ENCODE measurements at regions not wholly inside any gene's neighbourhood (a gene's known extent, or its start where the extent isn't known, plus 50 kb on each side); places are given as distances from the start of the nearest gene placed in this dataset.
A peak's percentile ranks its signal among the peaks of the same experiment; 100 is the strongest.

- Histone ChIP-seq H3K27me3 (ENCODE audit: control insufficient read depth, insufficient read depth) (no peaks in the 10 kb centered on the region), H3K4me3 (ENCODE audit: low read length) (no peak overlapping the region), H3K27ac (ENCODE audit: low read length) (no peak overlapping the region), H3K4me1 (ENCODE audit: control insufficient read depth, insufficient read depth, low read length) (no peaks in the 10 kb centered on the region), H3K9me3 (ENCODE audit: control insufficient read depth, low read length) (peaks cover 5% of the 10 kb centered on the region)
- intact Hi-C loops (cut with DNase I), result no loop called here
- no peak for DNase-seq
- ATAC-seq, result no peak
These were observed 200.3 kb downstream of the ICE1 start for GRCh38 chr5:5622806-5623205.

GRCh38 chr5:5619546-5619945 is 197.1 kb downstream of the ICE1 start:
- ATAC-seq (no peak), DNase-seq (no peak)
- Histone ChIP-seq H3K27me3 (ENCODE audit: control insufficient read depth, insufficient read depth) (no peaks in the 10 kb centered on the region), H3K9me3 (ENCODE audit: control insufficient read depth, low read length) (peaks cover 5% of the 10 kb centered on the region), H3K4me3 (ENCODE audit: low read length) (no peak overlapping the region), H3K27ac (ENCODE audit: low read length) (no peak overlapping the region), H3K4me1 (ENCODE audit: control insufficient read depth, insufficient read depth, low read length) (no peaks in the 10 kb centered on the region)
- WGBS, result 57% methylated on average over 3 of the region's 3 CpGs
- intact Hi-C loops (cut with DNase I), result no loop called here

- H3K4me1 ChIP-seq (ENCODE audit: control insufficient read depth, insufficient read depth, low read length), result no peaks in the 10 kb centered on the region
- H3K9me3 ChIP-seq (ENCODE audit: control insufficient read depth, low read length), result peaks cover 5% of the 10 kb centered on the region
- no peak for ATAC-seq
- no peaks in the 10 kb centered on the region for H3K27me3 ChIP-seq (ENCODE audit: control insufficient read depth, insufficient read depth)
- H3K4me3 ChIP-seq (ENCODE audit: low read length), result no peak overlapping the region
- intact Hi-C loops (cut with DNase I), result no loop called here
- H3K27ac ChIP-seq (ENCODE audit: low read length), result no peak overlapping the region
- no peak for DNase-seq
These were observed 194.5 kb downstream of the ICE1 start for GRCh38 chr5:5617024-5617423.

- H3K4me1 ChIP-seq (ENCODE audit: control insufficient read depth, insufficient read depth, low read length), result no peaks in the 10 kb centered on the region
- 18% methylated on average over 7 of the region's 7 CpGs for WGBS
- H3K4me3 ChIP-seq (ENCODE audit: low read length), result no peak overlapping the region
- ATAC-seq (peak; percentile 38 to 58), DNase-seq (no peak)
- H3K27ac ChIP-seq (ENCODE audit: low read length), result no peak overlapping the region
- intact Hi-C loops (cut with DNase I), result no loop called here
- peaks cover 5% of the 10 kb centered on the region for H3K9me3 ChIP-seq (ENCODE audit: control insufficient read depth, low read length)
- no peaks in the 10 kb centered on the region for H3K27me3 ChIP-seq (ENCODE audit: control insufficient read depth, insufficient read depth)
These were observed 193.9 kb downstream of the ICE1 start for GRCh38 chr5:5616247-5616895.

- Histone ChIP-seq H3K4me3 (ENCODE audit: low read length) (no peak overlapping the region), H3K4me1 (ENCODE audit: control insufficient read depth, insufficient read depth, low read length) (no peaks in the 10 kb centered on the region), H3K27ac (ENCODE audit: low read length) (no peak overlapping the region), H3K9me3 (ENCODE audit: control insufficient read depth, low read length) (peaks cover 5% of the 10 kb centered on the region), H3K27me3 (ENCODE audit: control insufficient read depth, insufficient read depth) (no peaks in the 10 kb centered on the region)
- ATAC-seq (no peak), DNase-seq (no peak)
- WGBS, result 77% methylated on average over 1 of the region's 1 CpG
- intact Hi-C loops (cut with DNase I), result no loop called here
These were observed 193.1 kb downstream of the ICE1 start for GRCh38 chr5:5615569-5615968.

- Histone ChIP-seq H3K27ac (ENCODE audit: low read length) (no peak overlapping the region), H3K4me1 (ENCODE audit: control insufficient read depth, insufficient read depth, low read length) (no peaks in the 10 kb centered on the region), H3K9me3 (ENCODE audit: control insufficient read depth, low read length) (peaks cover 5% of the 10 kb centered on the region), H3K4me3 (ENCODE audit: low read length) (no peak overlapping the region), H3K27me3 (ENCODE audit: control insufficient read depth, insufficient read depth) (no peaks in the 10 kb centered on the region)
- intact Hi-C loops (cut with DNase I), result no loop called here
- 77% methylated on average over 6 of the region's 6 CpGs for WGBS
- ATAC-seq, result no peak
- DNase-seq, result no peak
These were observed 190.9 kb downstream of the ICE1 start for GRCh38 chr5:5613261-5613990.

GRCh38 chr5:5612096-5612495 is 189.6 kb downstream of the ICE1 start:
- Histone ChIP-seq H3K27ac (ENCODE audit: low read length) (no peak overlapping the region), H3K4me3 (ENCODE audit: low read length) (no peak overlapping the region), H3K4me1 (ENCODE audit: control insufficient read depth, insufficient read depth, low read length) (no peaks in the 10 kb centered on the region), H3K9me3 (ENCODE audit: control insufficient read depth, low read length) (peaks cover 5% of the 10 kb centered on the region), H3K27me3 (ENCODE audit: control insufficient read depth, insufficient read depth) (no peaks in the 10 kb centered on the region)
- ATAC-seq (no peak), DNase-seq (no peak)
- WGBS, result 86% methylated on average over 2 of the region's 2 CpGs
- intact Hi-C loops (cut with DNase I), result no loop called here

GRCh38 chr5:5609935-5610334 is 187.5 kb downstream of the ICE1 start:
- H3K4me3 ChIP-seq (ENCODE audit: low read length), result no peak overlapping the region
- intact Hi-C loops (cut with DNase I), result no loop called here
- DNase-seq, result no peak
- H3K9me3 ChIP-seq (ENCODE audit: control insufficient read depth, low read length), result peaks cover 8% of the 10 kb centered on the region
- no peaks in the 10 kb centered on the region for H3K4me1 ChIP-seq (ENCODE audit: control insufficient read depth, insufficient read depth, low read length)
- H3K27ac ChIP-seq (ENCODE audit: low read length), result no peak overlapping the region
- WGBS, result 89% methylated on average over 7 of the region's 7 CpGs
- no peak for ATAC-seq
- H3K27me3 ChIP-seq (ENCODE audit: control insufficient read depth, insufficient read depth), result no peaks in the 10 kb centered on the region

- Histone ChIP-seq H3K9me3 (ENCODE audit: control insufficient read depth, low read length) (peaks cover 4% of the 10 kb centered on the region), H3K27me3 (ENCODE audit: control insufficient read depth, insufficient read depth) (no peaks in the 10 kb centered on the region), H3K4me1 (ENCODE audit: control insufficient read depth, insufficient read depth, low read length) (no peaks in the 10 kb centered on the region), H3K4me3 (ENCODE audit: low read length) (no peak overlapping the region), H3K27ac (ENCODE audit: low read length) (no peak overlapping the region)
- ATAC-seq (peak in 1 of 2 donors; percentile 29), DNase-seq (peak in 1 of 3 donors; percentile 14)
- WGBS, result 73% methylated on average over 15 of the region's 15 CpGs
- intact Hi-C loops (cut with DNase I), result no loop called here
These were observed 182.8 kb downstream of the ICE1 start for GRCh38 chr5:5605170-5605764.

GRCh38 chr5:5602554-5602953 is 180.1 kb downstream of the ICE1 start:
- peaks cover 7% of the 10 kb centered on the region for H3K9me3 ChIP-seq (ENCODE audit: control insufficient read depth, low read length)
- H3K4me3 ChIP-seq (ENCODE audit: low read length), result no peak overlapping the region
- no peaks in the 10 kb centered on the region for H3K4me1 ChIP-seq (ENCODE audit: control insufficient read depth, insufficient read depth, low read length)
- H3K27ac ChIP-seq (ENCODE audit: low read length), result no peak overlapping the region
- no peak for DNase-seq
- H3K27me3 ChIP-seq (ENCODE audit: control insufficient read depth, insufficient read depth), result no peaks in the 10 kb centered on the region
- 83% methylated on average over 1 of the region's 1 CpG for WGBS
- intact Hi-C loops (cut with DNase I), result no loop called here
- no peak for ATAC-seq

- WGBS, result 77% methylated on average over 8 of the region's 8 CpGs
These were observed 176.2 kb downstream of the ICE1 start for GRCh38 chr5:5598547-5599113.

More at GRCh38 chr5:5598547-5599113, 176.2 kb downstream of the ICE1 start:
- H3K27ac ChIP-seq (ENCODE audit: low read length), result no peak overlapping the region
- intact Hi-C loops (cut with DNase I), result no loop called here
- H3K4me1 ChIP-seq (ENCODE audit: control insufficient read depth, insufficient read depth, low read length), result no peaks in the 10 kb centered on the region
- no peak for ATAC-seq
- no peak overlapping the region for H3K4me3 ChIP-seq (ENCODE audit: low read length)
- no peaks in the 10 kb centered on the region for H3K27me3 ChIP-seq (ENCODE audit: control insufficient read depth, insufficient read depth)
- DNase-seq, result no peak
- peaks cover 5% of the 10 kb centered on the region for H3K9me3 ChIP-seq (ENCODE audit: control insufficient read depth, low read length)
